HG02884 (cell line): ENCODE measurements at regions not wholly inside any gene's neighbourhood (a gene's known extent, or its start where the extent isn't known, plus 50 kb on each side); places are given as distances from the start of the nearest gene placed in this dataset.

Source experiments
- ATAC-seq: cut with Tn5 transposase; IDR thresholded peaks from one replicate; pipeline ENCODE4 v1.9.1; 2021; ENCODE audit warnings: mild to moderate bottlenecking, moderate library complexity; ENCODE audit not compliant: unreplicated experiment

DNA sequence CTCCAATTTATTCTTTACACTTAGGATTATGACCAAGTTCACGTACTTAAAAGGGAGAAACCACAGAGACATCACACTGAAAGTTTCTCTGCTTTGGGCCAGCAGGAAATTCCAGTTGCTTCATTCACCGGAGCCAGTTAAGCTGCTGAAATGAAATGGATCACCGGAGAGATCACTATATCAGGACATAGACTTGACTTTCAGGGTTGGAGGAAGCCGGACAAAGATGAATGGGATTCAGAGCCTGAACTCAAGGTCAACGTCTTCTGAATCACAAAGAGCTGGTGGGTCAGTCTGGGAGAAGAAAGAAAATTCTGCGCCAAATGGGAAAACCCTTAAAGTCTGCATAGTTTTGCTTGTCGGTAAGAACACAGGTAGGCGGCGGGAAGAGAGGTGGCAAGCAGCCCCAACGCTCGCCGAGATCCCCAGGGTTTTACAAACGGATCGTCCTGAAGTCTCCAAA, 81.9 kb upstream of the CCDC28A start:
- ATAC-seq, result no peak

DNA sequence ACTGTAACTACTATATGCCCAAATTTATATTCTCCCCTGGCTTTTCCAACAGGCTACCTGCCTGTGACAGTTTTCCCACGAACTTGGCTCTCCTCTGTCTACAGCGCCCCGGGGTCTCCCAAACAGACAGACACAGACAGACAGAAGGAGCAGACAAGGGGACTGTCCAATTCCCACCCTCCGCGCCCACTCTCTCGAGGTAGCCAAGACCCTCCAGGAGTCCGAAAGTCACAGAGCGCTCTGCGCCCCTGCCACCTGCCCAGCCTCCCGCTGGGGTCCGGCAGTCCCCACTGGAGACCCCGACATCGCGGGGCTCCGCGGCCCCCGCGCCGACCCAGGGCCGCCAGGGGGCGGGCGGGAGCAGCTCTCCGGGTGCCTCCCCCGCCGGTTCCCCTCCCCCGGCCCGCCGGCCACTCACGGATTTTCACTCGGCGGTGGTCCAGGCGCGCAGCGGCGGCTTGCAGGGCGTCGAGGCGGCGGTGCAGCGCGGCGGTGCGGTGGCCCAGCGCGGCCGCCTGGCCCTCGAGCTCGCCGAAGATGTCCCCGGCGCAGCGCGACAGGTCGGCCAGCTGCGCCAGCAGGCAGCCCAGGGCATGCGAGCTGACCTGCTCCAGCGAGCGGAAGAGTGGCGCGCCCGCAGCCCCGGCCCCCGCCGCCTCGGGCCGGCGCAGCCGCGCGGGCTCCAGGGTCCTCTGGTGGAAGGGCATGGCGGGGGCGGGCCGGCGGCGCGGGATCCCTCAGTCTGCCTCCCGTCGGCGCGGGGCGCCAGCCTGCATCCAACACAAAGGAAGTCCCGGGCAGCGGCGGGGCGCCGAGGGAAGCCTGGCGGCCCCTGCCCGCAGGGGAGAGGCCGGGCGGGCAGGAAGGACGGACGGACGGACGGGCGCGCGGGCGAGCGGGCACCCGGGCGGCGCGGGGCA, 81.3 kb upstream of the CCDC28A start:
- peak; percentile 51 for ATAC-seq

DNA sequence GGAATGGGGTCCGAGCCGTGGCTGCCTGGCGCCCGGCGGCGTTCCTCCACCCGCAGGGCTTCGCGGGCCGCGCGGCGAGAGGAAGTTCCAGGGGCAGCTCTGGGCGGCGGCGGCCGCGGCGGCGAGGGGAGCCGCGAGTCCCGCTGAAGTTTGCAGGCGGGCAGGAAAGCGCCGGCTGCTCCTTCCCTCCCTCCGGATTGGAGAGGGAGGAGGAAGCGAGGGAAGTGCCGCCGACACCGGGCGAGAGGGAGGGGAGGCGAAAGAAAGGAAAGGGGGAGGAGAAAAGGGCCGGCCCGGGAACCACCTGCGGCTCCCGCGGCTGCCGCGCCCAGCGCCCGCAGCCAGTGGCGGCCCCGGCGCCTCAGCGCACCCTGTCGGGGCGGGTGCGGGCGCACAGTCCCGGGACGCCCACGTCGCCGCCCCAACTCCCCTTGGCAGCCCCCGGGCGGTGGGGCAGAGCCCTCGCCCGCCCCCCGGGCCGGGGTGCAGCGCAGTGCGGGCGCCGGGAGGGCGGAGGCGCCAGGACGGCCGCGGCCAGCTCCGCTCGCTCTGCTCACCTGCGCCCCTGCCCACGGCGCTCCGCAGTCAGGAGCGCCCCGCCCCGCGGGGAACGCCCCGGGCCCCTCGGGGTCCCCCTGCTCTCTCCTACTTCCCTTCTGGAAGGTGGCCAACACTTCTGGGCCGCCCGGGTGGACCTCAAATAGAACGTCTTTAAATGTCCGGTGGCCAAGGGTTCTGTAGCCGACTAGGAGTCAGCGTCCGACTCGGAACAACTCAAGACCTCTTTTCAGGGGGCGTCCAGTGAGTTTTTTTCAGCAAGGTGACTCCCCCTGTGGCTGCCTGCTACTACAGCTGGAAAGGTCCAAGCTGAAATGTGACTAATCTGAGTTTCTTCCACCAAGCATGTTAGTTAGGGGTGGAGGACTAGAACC, 80.3 kb upstream of the CCDC28A start:
- ATAC-seq, result peak; percentile 47

DNA sequence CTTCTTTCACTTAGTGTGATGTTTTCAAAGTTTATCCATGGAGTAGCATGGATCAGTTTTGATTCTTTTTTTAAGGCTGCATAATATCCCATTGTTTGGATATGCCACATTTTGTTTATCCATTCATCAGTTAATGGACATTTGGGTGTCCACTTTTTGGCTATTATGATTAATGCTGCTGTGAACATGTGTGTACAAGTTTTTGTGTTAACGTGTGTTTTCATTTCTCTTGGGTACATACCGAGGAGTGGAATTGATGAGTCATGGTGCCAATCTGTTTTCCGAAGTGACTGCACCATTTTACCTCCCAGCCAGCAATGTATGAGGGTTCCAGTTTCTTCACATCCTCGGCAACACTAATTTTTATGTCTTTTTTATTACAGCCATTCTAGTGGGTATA, 78.4 kb upstream of the CCDC28A start:
- ATAC-seq, result no peak

- no peak for ATAC-seq
Measured at GRCh38 chr6:138714493-138714892, 59.1 kb upstream of the CCDC28A start.

- ATAC-seq, result no peak
Measured at GRCh38 chr6:138716013-138716412, 57.6 kb upstream of the CCDC28A start.

DNA sequence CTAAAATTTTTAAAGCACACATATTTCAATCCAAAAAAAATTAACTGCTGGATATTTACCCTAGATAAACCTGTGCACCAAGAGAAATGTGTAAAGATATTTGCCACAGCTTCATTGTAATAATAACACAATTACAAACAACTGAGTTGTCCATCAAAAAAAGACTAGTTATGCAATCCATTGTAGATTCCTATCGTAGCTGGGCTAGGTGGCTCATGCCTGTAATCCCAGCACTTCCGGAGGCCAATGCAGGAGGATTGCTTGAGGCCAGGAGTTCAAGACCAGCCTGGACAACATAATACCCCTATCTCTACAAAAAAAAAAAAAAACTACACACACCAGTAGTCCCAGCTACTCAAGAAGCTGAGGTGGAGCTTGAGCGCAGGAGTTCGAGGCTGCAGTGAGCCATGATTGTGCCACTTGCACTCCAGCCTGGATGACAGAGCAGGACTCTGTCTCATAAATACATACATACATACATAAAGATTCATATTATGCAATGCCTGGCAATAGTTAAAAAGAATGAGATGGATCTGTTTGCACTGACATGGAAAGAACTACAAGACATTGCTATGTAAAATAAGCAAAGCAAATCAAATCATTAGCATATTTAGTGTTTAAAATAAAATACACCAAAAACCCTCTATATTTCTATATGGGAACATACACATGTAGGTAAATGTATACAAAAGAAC, 56.5 kb upstream of the CCDC28A start:
- ATAC-seq, result no peak

- no peak for ATAC-seq
Measured at GRCh38 chr6:138719011-138719635, 54.4 kb upstream of the CCDC28A start.

DNA sequence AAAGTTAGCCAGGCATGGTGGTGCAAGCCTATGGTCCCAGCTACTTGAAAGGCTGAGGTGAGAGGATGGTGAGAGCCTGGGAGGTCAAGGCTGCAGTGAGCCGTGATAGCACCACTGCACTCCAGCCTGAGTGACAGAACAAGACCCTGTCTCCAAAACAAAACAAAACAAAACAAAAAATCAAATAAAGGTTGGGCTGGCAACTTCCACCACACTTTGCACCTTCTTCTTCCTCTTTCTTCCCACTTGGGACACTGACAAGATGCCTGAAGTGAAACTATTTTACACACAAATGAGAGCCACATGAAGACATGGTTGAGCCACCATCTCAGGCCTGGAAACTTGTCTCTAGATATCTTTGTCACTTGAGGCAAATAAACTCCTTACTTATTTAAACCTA, 53.8 kb upstream of the CCDC28A start:
- ATAC-seq, result no peak

DNA sequence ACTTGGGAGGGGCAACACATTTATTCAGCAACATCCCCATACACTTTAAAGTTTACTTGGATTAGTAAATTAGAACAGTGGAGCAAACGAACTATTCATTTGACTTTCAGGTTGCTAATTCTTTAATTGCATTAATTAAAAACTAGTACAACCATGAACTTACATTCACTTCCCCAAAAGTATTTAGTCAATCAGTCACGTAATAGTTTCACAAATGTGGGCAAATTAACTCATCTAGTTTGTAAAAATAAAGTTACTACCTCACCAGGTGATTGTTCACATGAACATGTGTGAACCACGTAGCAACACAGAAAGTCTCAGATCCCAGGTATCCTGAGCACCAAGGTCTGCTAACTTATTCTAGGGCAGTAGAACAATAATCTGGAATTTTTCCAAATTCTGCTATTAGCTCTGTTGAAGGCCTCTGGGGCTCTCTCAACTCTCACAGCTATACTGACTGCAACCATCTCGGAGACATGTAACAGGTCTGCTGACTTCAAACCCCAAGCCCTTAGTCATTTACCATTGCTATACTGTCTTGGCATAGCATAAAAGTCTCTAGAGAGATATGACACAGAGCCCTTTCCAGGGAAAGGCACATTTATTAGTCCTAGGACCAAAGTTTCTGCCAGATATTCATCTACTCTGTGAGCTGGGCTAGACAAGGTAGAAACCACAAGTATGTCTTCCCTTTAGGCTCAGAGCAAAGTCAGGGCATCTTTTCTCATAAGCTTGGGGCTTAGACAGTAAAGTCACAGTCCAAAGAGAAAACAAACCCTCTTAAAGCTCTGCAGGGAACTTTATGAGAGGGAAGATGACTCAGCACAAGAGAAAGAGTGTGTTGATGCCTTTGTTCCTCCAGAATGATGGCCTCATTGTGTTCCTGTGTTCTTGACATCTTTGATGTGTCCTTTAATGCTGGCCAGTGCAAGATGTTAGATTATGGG, 50.9 kb upstream of the CCDC28A start:
- no peak for ATAC-seq
